ENCODE measurements at regions not wholly inside any gene's neighbourhood (a gene's known extent, or its start where the extent isn't known, plus 50 kb on each side); places are given as distances from the start of the nearest gene placed in this dataset.
A peak's percentile ranks its signal among the peaks of the same experiment; 100 is the strongest.

GRCh38 chr20:56987986-56988385 lies 278.5 kb downstream of the BMP7 start:
- no peaks in the 10 kb centered on the region for H3K4me1 ChIP-seq
- H3K36me3 ChIP-seq: no peaks in the 10 kb centered on the region
- DNase-seq: peak; percentile 22
- H3K9me3 ChIP-seq: no peaks in the 10 kb centered on the region
- peaks cover 5% of the 10 kb centered on the region; the same call in 1 of the 2 replicates for H3K27me3 ChIP-seq
- TF ChIP-seq, protein P1, sequence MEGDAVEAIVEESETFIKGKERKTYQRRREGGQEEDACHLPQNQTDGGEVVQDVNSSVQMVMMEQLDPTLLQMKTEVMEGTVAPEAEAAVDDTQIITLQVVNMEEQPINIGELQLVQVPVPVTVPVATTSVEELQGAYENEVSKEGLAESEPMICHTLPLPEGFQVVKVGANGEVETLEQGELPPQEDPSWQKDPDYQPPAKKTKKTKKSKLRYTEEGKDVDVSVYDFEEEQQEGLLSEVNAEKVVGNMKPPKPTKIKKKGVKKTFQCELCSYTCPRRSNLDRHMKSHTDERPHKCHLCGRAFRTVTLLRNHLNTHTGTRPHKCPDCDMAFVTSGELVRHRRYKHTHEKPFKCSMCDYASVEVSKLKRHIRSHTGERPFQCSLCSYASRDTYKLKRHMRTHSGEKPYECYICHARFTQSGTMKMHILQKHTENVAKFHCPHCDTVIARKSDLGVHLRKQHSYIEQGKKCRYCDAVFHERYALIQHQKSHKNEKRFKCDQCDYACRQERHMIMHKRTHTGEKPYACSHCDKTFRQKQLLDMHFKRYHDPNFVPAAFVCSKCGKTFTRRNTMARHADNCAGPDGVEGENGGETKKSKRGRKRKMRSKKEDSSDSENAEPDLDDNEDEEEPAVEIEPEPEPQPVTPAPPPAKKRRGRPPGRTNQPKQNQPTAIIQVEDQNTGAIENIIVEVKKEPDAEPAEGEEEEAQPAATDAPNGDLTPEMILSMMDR (IDR thresholded peaks at IDR 0.05; ENCODE audit: low read depth, low read length): no peak
- H3K4me3 ChIP-seq (ENCODE audit: low read depth, low read length): peak overlapping the region; percentile 7

- no peak for DNase-seq
- H3K4me1 ChIP-seq: no peaks in the 10 kb centered on the region
- TF ChIP-seq, protein P1 (IDR thresholded peaks at IDR 0.05; ENCODE audit: low read depth, low read length): no peak
- H3K4me3 ChIP-seq (ENCODE audit: low read depth, low read length): no peak overlapping the region; the same call in 1 of the 2 replicates
- no peaks in the 10 kb centered on the region for H3K36me3 ChIP-seq
- peaks cover 5% of the 10 kb centered on the region; the same call in 1 of the 2 replicates for H3K27me3 ChIP-seq
- H3K9me3 ChIP-seq: no peaks in the 10 kb centered on the region
Measured at GRCh38 chr20:56988446-56988845, 278.0 kb downstream of the BMP7 start.

DNA sequence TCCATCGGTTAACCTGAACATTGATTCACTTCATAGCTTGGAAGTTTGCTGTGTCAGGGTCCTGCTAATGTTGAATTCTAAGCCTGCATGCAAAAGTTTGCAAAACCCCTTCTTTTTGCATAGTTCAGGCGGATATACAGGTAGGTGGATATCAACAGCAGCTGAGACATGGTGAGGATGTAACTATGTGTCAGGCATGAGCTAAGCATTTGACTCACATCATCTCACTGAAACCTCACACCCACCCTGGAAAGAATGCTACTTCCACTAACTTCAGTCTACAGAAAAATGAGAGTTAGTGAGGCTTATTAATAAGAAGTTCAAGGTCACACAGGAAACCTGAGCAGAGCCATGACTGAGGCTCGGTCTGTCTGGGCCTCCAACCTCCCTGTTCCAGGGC lies 276.9 kb downstream of the BMP7 start:
- Histone ChIP-seq H3K4me3 (ENCODE audit: low read depth, low read length) (no peak overlapping the region), H3K4me1 (no peaks in the 10 kb centered on the region), H3K27me3 (peaks cover 5% of the 10 kb centered on the region; the same call in 1 of the 2 replicates), H3K36me3 (no peaks in the 10 kb centered on the region), H3K9me3 (no peaks in the 10 kb centered on the region)
- no peak for DNase-seq
- TF ChIP-seq, protein P1 (IDR thresholded peaks at IDR 0.05; ENCODE audit: low read depth, low read length): no peak

DNA sequence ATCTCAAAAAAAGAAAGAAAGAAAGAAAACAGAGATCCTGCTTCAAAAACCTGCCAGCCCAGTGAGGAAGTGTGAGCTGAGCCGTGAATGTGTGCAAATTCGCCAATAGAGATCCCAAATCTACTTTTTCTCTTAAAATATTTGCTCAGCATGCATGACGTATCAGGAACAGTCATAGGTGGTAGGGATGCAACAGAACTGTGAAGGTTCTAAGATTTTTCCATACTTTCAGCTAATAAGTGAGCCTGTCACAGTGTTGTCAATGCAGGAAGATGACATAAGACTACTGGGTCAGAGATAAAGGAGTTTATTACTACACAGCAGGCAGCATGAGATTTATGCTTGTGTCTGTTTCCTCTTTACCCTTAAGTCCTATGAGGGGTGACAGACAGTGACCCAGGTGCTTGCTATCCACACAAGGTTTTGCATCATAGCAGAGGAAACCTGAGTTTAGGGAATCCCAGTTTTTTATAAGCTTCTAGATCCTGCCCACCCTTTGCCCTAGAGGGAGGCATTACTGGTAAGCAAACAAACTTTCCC lies 273.4 kb downstream of the BMP7 start:
- H3K27me3 ChIP-seq: peaks cover 2% of the 10 kb centered on the region; the same call in 1 of the 2 replicates
- H3K4me1 ChIP-seq: no peaks in the 10 kb centered on the region
- H3K9me3 ChIP-seq: no peaks in the 10 kb centered on the region
- DNase-seq: no peak
- H3K4me3 ChIP-seq (ENCODE audit: low read depth, low read length): no peak overlapping the region
- TF ChIP-seq, protein P1 (IDR thresholded peaks at IDR 0.05; ENCODE audit: low read depth, low read length): no peak
- H3K36me3 ChIP-seq: no peaks in the 10 kb centered on the region

DNA sequence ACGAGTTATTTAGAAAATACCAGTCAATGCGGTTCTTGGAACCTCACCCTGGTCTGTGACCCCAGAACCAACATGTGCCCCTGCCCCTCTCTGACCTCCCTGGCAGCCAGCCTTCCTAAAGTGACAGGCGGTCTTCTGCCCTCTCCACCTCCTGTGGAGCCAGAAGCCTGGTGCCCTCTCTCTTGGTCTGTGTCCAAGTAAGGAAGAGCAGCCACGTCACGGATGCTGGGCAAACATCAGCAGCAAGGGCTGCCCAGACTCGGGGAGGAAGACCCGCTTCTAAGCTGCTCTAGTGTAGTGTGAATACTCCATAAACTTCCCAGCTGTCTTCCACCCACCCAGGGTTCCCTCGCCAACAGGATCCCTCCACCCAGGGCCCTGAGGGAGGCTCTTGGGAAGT lies 272.4 kb downstream of the BMP7 start:
- Histone ChIP-seq H3K36me3 (no peaks in the 10 kb centered on the region), H3K9me3 (no peaks in the 10 kb centered on the region), H3K4me1 (no peaks in the 10 kb centered on the region), H3K4me3 (ENCODE audit: low read depth, low read length) (no peak overlapping the region), H3K27me3 (no peaks in the 10 kb centered on the region)
- DNase-seq: no peak
- TF ChIP-seq, protein P1 (IDR thresholded peaks at IDR 0.05; ENCODE audit: low read depth, low read length): no peak

DNA sequence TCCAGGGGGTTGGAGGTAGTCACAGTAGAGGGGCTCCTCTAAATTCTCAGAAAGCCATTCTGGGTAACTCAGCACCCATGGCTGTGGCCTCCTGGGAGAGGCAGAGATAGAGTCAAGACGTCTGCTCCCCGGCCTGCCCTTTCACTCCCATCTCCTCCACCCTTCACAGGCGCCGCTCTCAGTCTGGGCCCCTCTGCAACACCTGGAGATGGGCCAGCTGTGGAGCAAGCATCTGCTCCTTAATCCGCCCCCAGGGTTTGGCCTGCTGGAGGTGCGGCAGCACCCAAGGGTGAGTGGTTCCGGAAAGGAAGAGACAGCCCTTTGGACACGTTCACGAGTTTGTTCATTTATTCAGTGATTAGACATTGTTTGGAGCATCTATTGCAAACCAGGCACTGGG lies 271.3 kb downstream of the BMP7 start:
- TF ChIP-seq, protein P1 (IDR thresholded peaks at IDR 0.05; ENCODE audit: low read depth, low read length): no peak
- Histone ChIP-seq H3K36me3 (no peaks in the 10 kb centered on the region), H3K9me3 (no peaks in the 10 kb centered on the region), H3K4me3 (ENCODE audit: low read depth, low read length) (no peak overlapping the region), H3K4me1 (no peaks in the 10 kb centered on the region), H3K27me3 (no peaks in the 10 kb centered on the region)
- no peak for DNase-seq

All from BE2C (cell line).